ENCODE measurements at regions not wholly inside any gene's neighbourhood (a gene's known extent, or its start where the extent isn't known, plus 50 kb on each side); places are given as distances from the start of the nearest gene placed in this dataset.

- no peak for DNase-seq
These were observed 59.8 kb upstream of the IRS2 start for GRCh38 chr13:109846185-109846584.

DNA sequence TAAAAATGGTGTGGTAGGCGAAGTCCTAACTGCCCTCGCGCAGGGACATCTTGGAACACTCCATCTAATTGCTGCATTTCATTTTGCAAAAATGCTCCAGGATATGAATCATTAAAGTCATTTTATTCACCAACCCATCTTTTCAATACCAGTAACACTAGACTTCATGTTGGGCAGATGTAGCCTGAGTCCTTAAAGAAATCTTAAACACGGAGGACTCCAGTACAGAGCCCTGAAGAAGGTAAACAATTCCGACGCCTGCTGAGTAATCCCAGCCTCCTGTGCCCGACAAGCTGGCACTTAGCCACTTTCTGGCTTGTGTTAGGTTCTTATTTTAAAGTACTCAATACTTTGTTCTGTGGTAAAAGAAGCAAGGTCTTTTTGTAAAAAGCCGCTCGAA, 58.0 kb upstream of the IRS2 start:
- no peak for DNase-seq

GRCh38 chr13:109843695-109844094, 57.3 kb upstream of the IRS2 start:
- DNase-seq: no peak

DNA sequence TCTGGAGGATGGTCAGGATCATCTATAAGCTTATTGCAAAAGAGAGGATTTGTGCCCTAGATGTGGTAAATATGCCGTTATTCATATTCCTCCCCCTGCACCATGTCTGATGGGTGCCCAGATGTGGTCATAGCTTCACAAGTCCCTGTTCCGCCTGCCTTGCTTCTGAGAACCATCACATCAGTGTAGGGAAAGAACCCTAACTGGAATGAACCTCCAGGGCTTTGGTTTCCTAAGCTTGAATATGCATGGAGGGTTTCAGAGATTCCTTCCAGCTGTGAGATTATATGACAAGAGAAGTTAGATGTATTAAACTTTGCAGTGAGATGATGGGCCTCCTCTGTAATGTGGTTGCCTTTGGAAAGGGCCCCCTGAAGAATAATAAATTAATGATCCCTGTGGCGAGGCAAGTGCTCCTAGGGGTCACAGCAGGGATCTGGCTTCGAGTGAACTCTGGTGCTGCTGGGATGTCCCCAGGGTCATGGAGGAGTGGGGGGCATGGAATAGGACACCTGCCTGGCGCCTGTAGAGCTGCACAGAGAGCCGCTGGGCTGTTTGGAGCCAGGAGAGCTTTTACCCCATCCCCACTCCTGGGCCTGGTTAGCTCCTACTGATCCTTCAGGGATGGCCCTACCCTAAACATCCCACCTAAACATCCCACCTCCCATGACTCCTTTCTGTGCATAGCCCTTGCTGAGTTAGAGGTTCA, 56.0 kb upstream of the IRS2 start:
- no peak for DNase-seq

GRCh38 chr13:109840893-109841287, 54.5 kb upstream of the IRS2 start:
- no peak for DNase-seq

DNA sequence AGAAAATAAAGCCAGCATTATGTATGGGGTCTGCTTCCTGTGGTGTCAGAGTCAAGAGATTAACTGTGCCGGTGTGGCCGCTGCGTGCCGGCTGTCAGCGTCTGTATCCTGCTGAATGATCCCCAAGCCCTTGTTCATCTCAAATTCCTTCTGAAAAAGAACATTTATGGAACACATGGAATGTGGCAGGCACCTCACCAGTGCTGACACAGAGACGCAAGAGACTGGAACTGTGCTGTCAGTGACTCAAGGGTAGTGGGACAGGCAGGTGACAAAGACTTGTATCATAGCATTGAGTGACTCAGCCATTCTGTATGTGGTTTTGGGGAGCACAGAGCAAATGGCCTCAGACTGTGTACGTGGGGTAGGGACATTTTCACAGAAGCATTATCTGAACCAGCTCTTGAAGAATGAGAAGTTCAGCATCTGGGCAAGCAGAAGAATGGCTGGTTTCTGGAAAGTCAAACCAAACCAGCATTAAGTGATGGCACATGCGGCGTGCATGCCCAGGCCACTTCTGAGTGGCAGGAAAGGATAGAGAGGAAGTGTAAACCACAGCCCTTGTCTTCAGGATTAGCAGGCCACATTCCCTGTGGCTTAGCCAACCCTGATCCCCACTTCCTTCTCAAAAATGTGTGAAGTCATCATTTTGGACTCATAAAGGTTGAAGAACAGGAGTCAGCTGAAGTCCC, 54.0 kb upstream of the IRS2 start:
- no peak for DNase-seq

- DNase-seq: no peak
These were observed 50.5 kb upstream of the IRS2 start for GRCh38 chr13:109836629-109837607.
